CD4-positive, alpha-beta T cell (primary cell): ENCODE measurements at regions not wholly inside any gene's neighbourhood (a gene's known extent, or its start where the extent isn't known, plus 50 kb on each side); places are given as distances from the start of the nearest gene placed in this dataset.

Experiments used
- ATAC-seq: fragments of 200-7000 bp; cut with Tn5 transposase; one replicate; pipeline ENCODE4 v1.10.0; 2022; ENCODE audit warnings: mild to moderate bottlenecking; ENCODE audit not compliant: poor library complexity
- CTCF ChIA-PET: fragments of 350-600 bp; sonication (Branson Sonifier 250); formaldehyde crosslinking; loops from one replicate; lab custom pipeline; 2021; ENCODE audit warnings: antibody characterized with exemption, inconsistent platforms; lab: Charles Lee
- POLR2A ChIA-PET: fragments of 350-600 bp; sonication (Branson Sonifier 250); formaldehyde crosslinking; loops from one replicate; lab custom pipeline; 2021; ENCODE audit warnings: antibody characterized with exemption, inconsistent platforms; lab: Charles Lee
- DNase-seq, 14 experiments: peaks; one replicate each; pipeline ENCODE4 v3.0.0-alpha.2; 2013 to 2020; ENCODE audit warnings: mixed read lengths in 2 of 14
- H3K27ac ChIP-seq, 2 donors: one replicate each; pipeline versions ENCODE4 v1.5.1 to v1.7.0; 2013; ENCODE audit warnings: low read length in 2 of 2, low read depth in 1 of 2, mild to moderate bottlenecking in 1 of 2
- H3K27me3 ChIP-seq, 2 experiments: 1 replicate in 1 of 2; 2 replicates in 1 of 2; pipeline versions ENCODE4 v1.6.1 to v1.7.0; 2013; ENCODE audit warnings: low read length in 2 of 2, control low read depth in 1 of 2, mild to moderate bottlenecking in 1 of 2, moderate library complexity in 1 of 2; ENCODE audit not compliant: insufficient read depth in 2 of 2, control insufficient read depth in 1 of 2
- H3K36me3 ChIP-seq: one replicate; pipeline ENCODE4 v1.6.1; 2013; ENCODE audit warnings: low read length, control low read depth; ENCODE audit not compliant: insufficient read depth
- H3K4me1 ChIP-seq: one replicate; pipeline ENCODE4 v1.6.1; 2013; ENCODE audit warnings: low read length, control low read depth; ENCODE audit not compliant: insufficient read depth
- H3K4me3 ChIP-seq: one replicate; pipeline ENCODE4 v1.5.1; 2013; ENCODE audit warnings: mild to moderate bottlenecking, low read length, moderate library complexity
- H3K9me3 ChIP-seq, 2 experiments: 1 replicate in 1 of 2; 2 replicates in 1 of 2; pipeline versions ENCODE4 v1.6.1 to v1.7.0; 2013; ENCODE audit warnings: low read length in 2 of 2, mild to moderate bottlenecking in 2 of 2, control low read depth in 1 of 2, moderate library complexity in 1 of 2; ENCODE audit not compliant: control insufficient read depth in 1 of 2, insufficient read depth in 1 of 2
- H3K27ac Mint-ChIP-seq: one replicate; pipeline ENCODE4 v1.8.0; 2020; ENCODE audit warnings: mixed read lengths
- H3K27me3 Mint-ChIP-seq: one replicate; pipeline ENCODE4 v1.8.0; 2021; ENCODE audit warnings: mixed read lengths
- H3K36me3 Mint-ChIP-seq: one replicate; pipeline ENCODE4 v1.8.0; 2021; ENCODE audit warnings: low read depth, mixed read lengths
- H3K4me1 Mint-ChIP-seq: one replicate; pipeline ENCODE4 v1.8.0; 2021; ENCODE audit warnings: low read depth, mixed read lengths
- H3K4me3 Mint-ChIP-seq: one replicate; pipeline ENCODE4 v1.8.0; 2020; ENCODE audit warnings: mild to moderate bottlenecking, mixed read lengths
- H3K9me3 Mint-ChIP-seq: one replicate; pipeline ENCODE4 v1.8.0; 2020; ENCODE audit warnings: mixed read lengths
- intact Hi-C, 2 experiments: fragments of 100-400 bp; cut with DNase I in 1 of 2; cut with micrococcal nuclease in 1 of 2; formaldehyde crosslinking; loops; one replicate each; pipeline versions ENCODE4 v1.15.1 to v1.9.0; 2023 to 2025; cut with DNase I, micrococcal nuclease
- TF ChIP-seq, protein P1 (sequence below): fragments of 200-600 bp; IDR thresholded peaks from one replicate; pipeline ENCODE4 v1.8.0; 2022; ENCODE audit warnings: antibody characterized with exemption, mild to moderate bottlenecking

DNA sequence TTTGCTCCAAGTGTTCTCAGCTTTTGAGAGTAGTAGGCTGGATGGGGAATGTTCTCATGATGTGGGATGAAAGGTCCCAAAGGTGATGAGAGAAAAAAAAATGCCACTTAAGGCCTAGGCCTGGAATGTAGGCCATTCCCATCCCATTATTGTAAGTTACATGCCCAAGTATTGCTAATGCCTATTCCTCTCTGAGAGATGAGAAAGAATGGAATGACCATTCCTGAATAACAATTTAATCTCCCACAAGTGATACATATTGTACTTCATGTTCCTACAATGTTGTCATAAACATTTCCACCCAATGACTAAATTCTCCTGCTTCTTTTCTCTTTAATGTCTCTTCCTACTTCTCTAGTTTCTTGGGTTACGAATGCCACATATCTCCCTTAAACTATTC, 102.8 kb upstream of the KCNJ16 start:
- H3K4me3 Mint-ChIP-seq = no peak overlapping the region
- H3K36me3 Mint-ChIP-seq = no peaks in the 10 kb centered on the region
- no peaks in the 10 kb centered on the region for H3K4me1 Mint-ChIP-seq
- DNase-seq (no peak), ATAC-seq (no peak)
- H3K27ac Mint-ChIP-seq = no peak overlapping the region
- TF ChIP-seq, protein P1, sequence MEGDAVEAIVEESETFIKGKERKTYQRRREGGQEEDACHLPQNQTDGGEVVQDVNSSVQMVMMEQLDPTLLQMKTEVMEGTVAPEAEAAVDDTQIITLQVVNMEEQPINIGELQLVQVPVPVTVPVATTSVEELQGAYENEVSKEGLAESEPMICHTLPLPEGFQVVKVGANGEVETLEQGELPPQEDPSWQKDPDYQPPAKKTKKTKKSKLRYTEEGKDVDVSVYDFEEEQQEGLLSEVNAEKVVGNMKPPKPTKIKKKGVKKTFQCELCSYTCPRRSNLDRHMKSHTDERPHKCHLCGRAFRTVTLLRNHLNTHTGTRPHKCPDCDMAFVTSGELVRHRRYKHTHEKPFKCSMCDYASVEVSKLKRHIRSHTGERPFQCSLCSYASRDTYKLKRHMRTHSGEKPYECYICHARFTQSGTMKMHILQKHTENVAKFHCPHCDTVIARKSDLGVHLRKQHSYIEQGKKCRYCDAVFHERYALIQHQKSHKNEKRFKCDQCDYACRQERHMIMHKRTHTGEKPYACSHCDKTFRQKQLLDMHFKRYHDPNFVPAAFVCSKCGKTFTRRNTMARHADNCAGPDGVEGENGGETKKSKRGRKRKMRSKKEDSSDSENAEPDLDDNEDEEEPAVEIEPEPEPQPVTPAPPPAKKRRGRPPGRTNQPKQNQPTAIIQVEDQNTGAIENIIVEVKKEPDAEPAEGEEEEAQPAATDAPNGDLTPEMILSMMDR = no peak
- H3K4me1 ChIP-seq = no peaks in the 10 kb centered on the region
- no peak overlapping the region for H3K27ac ChIP-seq
- POLR2A ChIA-PET = no interaction called here
- no peaks in the 10 kb centered on the region for H3K9me3 ChIP-seq
- CTCF ChIA-PET = no interaction called here
- no peaks in the 10 kb centered on the region for H3K27me3 Mint-ChIP-seq
- H3K9me3 Mint-ChIP-seq = peaks cover 7% of the 10 kb centered on the region
- H3K4me3 ChIP-seq = no peak overlapping the region
- H3K36me3 ChIP-seq = no peaks in the 10 kb centered on the region
- intact Hi-C loops = no loop called here
- H3K27me3 ChIP-seq = no peaks in the 10 kb centered on the region

DNA sequence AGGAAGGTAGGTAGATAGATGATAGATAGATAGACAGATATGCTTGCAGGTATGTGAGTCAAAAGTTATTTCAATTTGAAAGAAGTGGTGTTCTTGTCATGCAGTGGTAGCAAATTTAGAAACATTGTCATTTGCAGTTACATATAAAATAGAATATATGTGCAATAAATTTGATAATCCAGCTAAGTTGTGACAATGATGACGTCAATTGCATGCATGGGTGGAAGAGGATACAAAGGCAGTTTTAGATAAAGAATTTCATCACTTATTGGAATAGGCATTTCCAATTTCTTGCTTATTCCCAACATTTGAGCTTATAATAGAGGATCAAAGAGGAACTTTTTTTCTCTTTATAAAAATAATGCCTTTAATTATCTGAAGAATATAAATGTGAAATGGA, 99.2 kb upstream of the KCNJ16 start:
- POLR2A ChIA-PET = no interaction called here

DNA sequence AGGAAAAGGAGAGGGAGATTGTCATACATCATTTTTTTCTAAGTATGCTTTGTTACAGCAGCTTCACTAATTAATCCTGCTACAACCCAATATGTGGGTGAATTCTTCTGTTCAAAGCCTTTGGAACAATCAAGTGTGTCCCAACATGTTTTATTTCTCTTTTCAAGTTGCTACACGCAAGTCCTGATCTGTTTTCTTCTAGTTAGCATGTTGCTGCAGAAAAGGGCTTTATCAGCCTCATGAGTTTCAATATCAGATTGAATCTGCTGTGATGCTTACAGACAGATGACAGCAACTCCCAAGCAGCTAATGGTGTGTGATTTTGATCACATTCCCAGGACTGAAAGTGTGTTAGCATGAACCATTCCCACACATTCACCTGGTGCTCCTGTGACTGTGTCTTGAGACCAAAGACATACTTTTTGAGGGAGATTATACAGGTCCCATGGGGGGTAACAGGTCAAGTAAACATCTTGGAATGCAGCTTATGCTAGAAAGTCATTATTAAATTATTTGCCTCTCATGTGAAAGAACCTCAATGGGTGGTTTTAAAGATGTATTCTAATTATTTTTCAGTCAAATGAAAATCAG, 96.9 kb upstream of the KCNJ16 start:
- H3K27me3 ChIP-seq = no peaks in the 10 kb centered on the region
- DNase-seq (no peak), ATAC-seq (no peak)
- Mint-ChIP-seq H3K4me1 (no peaks in the 10 kb centered on the region), H3K27ac (no peak overlapping the region), H3K36me3 (no peaks in the 10 kb centered on the region), H3K27me3 (no peaks in the 10 kb centered on the region), H3K9me3 (peaks cover 2% of the 10 kb centered on the region), H3K4me3 (no peak overlapping the region)
- H3K36me3 ChIP-seq = no peaks in the 10 kb centered on the region
- H3K4me1 ChIP-seq = no peaks in the 10 kb centered on the region
- intact Hi-C loops = no loop called here
- TF ChIP-seq, protein P1 = no peak
- no peaks in the 10 kb centered on the region for H3K9me3 ChIP-seq
- POLR2A ChIA-PET = no interaction called here
- CTCF ChIA-PET = no interaction called here
- H3K27ac ChIP-seq = no peak overlapping the region
- no peak overlapping the region for H3K4me3 ChIP-seq

More for the DNA sequence above, 99.2 kb upstream of the KCNJ16 start:
- ATAC-seq (no peak), DNase-seq (no peak)
- H3K4me3 Mint-ChIP-seq = no peak overlapping the region
- H3K27me3 ChIP-seq = no peaks in the 10 kb centered on the region
- H3K4me3 ChIP-seq = no peak overlapping the region
- H3K36me3 ChIP-seq = no peaks in the 10 kb centered on the region
- CTCF ChIA-PET = no interaction called here
- H3K9me3 Mint-ChIP-seq = peaks cover 4% of the 10 kb centered on the region
- H3K4me1 Mint-ChIP-seq = no peaks in the 10 kb centered on the region
- intact Hi-C loops = no loop called here
- TF ChIP-seq, protein P1 = no peak
- H3K27ac ChIP-seq = no peak overlapping the region
- H3K36me3 Mint-ChIP-seq = no peaks in the 10 kb centered on the region
- no peaks in the 10 kb centered on the region for H3K27me3 Mint-ChIP-seq
- H3K27ac Mint-ChIP-seq = no peak overlapping the region
- no peaks in the 10 kb centered on the region for H3K4me1 ChIP-seq
- no peaks in the 10 kb centered on the region for H3K9me3 ChIP-seq
